SK-N-MC (cell line): ENCODE measurements at regions not wholly inside any gene's neighbourhood (a gene's known extent, or its start where the extent isn't known, plus 50 kb on each side); places are given as distances from the start of the nearest gene placed in this dataset.

Experiments used
- DNase-seq: peaks from one replicate; pipeline ENCODE4 v3.0.0-alpha.2; 2011; ENCODE audit warnings: low read depth, low spot score
- H3K27ac ChIP-seq: fragments of 200-600 bp; sonication (generic); 2 replicates; pipeline ENCODE4 v1.5.1; 2016; ENCODE audit warnings: mixed run types
- H3K36me3 ChIP-seq: fragments of 200-600 bp; sonication (generic); 2 replicates; pipeline ENCODE4 v1.6.1; 2017; ENCODE audit warnings: antibody characterized with exemption, low read length, mixed read lengths; ENCODE audit not compliant: insufficient read depth
- H3K4me3 ChIP-seq: fragments of 200-600 bp; sonication (generic); 2 replicates; pipeline ENCODE4 v1.5.1; 2016
- H3K9ac ChIP-seq: fragments of 200-600 bp; sonication (generic); 2 replicates; pipeline ENCODE4 v1.8.0; 2017; ENCODE audit warnings: mixed run types, mixed read lengths; ENCODE audit not compliant: insufficient read length
- H3K9me3 ChIP-seq: fragments of 200-600 bp; sonication (generic); 2 replicates; pipeline ENCODE4 v1.6.1; 2017; ENCODE audit warnings: low read depth, mild to moderate bottlenecking, antibody characterized with exemption, low read length, moderate library complexity, mixed read lengths
- EZH2 ChIP-seq: fragments of 200-600 bp; sonication (generic); IDR thresholded peaks from one replicate; pipeline ENCODE4 v1.6.1; 2017; ENCODE audit warnings: antibody characterized with exemption
- FOXP2 ChIP-seq: optimal IDR thresholded peaks from 2 replicates; pipeline ENCODE3; 2011; ENCODE audit warnings: mild to moderate bottlenecking, moderate library complexity; ENCODE audit not compliant: insufficient read depth; ENCODE audit errors: extremely low read length, control extremely low read depth
- POLR2AphosphoS5 ChIP-seq: IDR thresholded peaks from 2 replicates; pipeline ENCODE4 v1.6.1; 2012; ENCODE audit warnings: mild to moderate bottlenecking, low read depth, low read length, borderline replicate concordance

- no peak overlapping the region for H3K9ac ChIP-seq
- H3K36me3 ChIP-seq = no peaks in the 10 kb centered on the region
- no peak overlapping the region for H3K4me3 ChIP-seq
- H3K27ac ChIP-seq = no peak overlapping the region
- no peak for TF ChIP-seq FOXP2
- TF ChIP-seq POLR2AphosphoS5 = no peak
- no peak for TF ChIP-seq EZH2
- no peak for DNase-seq
- no peaks in the 10 kb centered on the region for H3K9me3 ChIP-seq
Measured at GRCh38 chr15:95085056-95085455, 853.7 kb downstream of the MCTP2 start.

GRCh38 chr15:95086531-95087252 is 855.3 kb downstream of the MCTP2 start:
- Histone ChIP-seq H3K9ac (no peak overlapping the region), H3K27ac (peak overlapping the region; percentile 12)
- TF ChIP-seq POLR2AphosphoS5 (no peak), EZH2 (no peak)

GRCh38 chr15:95087253-95087609 is 855.9 kb downstream of the MCTP2 start:
- TF ChIP-seq FOXP2 (no peak), POLR2AphosphoS5 (no peak), EZH2 (no peak)
- no peak overlapping the region for H3K9ac ChIP-seq
- H3K9me3 ChIP-seq = no peaks in the 10 kb centered on the region
- DNase-seq = no peak
- peak overlapping the region; percentile 14; the same call in 1 of the 2 replicates for H3K4me3 ChIP-seq
- H3K27ac ChIP-seq = peak overlapping the region; percentile 12; the same call in 1 of the 2 replicates
- H3K36me3 ChIP-seq = no peaks in the 10 kb centered on the region

More at GRCh38 chr15:95086531-95087252, 855.3 kb downstream of the MCTP2 start:
- no peaks in the 10 kb centered on the region for H3K9me3 ChIP-seq
- no peaks in the 10 kb centered on the region for H3K36me3 ChIP-seq
- H3K4me3 ChIP-seq = peak overlapping the region; percentile 14
- no peak for DNase-seq

DNA sequence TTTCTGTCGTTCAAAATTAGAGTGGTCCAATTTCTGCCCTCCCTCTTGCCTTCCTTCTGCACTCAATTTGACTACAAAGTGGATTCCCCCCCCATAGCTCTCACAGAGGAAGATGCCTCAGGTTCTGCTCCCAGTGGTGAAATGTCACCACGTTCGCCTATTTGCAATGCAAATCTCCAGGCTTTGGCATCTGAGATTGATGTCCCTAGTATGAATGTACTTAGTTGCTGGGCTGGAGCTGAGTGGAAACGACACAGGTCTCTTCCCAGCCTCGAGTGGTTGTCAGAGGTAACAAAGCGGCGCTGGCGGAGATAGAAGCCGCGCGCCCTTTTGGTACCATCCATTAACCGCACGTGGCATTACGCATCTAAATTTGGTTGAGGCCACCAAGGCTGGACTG is 860.1 kb downstream of the MCTP2 start:
- Histone ChIP-seq H3K9ac (no peak overlapping the region), H3K36me3 (no peaks in the 10 kb centered on the region)
- TF ChIP-seq POLR2AphosphoS5 = no peak
- TF ChIP-seq FOXP2 = no peak
- no peak for TF ChIP-seq EZH2

DNA sequence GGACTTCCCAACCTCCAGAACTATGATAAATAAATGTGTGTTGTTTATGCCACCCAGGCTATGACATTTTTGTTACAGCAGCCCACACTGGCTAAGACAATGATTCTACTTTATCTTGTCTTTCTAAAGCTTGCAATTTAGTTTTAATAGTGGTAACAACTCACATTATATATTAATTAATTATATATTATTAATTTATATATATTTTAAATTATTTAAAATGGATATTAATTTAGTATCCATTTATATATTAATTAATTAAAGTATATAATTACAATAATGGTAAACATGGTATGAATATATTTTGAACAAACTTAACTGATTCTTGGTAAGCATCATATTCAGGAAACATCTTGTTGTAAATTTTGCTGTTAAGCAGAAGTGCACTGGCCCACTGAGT is 863.9 kb downstream of the MCTP2 start:
- no peaks in the 10 kb centered on the region for H3K9me3 ChIP-seq

More for the DNA sequence above, 860.1 kb downstream of the MCTP2 start:
- Histone ChIP-seq H3K9me3 (no peaks in the 10 kb centered on the region), H3K27ac (no peak overlapping the region), H3K4me3 (no peak overlapping the region)
- DNase-seq = no peak

DNA sequence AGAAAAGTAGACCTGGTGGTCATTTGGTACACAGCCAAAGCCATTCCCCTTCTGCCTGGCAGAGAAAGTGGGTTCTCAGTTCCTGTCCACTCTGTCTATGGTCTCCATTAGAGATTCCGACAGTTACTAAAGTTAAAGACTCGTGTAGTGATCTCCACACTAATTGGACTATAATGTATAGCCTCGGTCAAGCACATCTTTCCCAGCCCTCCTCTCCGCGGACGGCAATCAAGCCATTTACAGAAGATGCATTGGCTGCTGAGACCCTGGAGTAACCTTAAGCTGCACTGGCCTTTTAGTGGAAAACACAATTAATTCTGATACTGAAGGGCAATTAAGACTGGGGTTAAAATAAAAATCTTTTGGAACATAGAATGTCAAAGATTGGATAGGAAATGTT is 865.3 kb downstream of the MCTP2 start:
- DNase-seq = no peak
- Histone ChIP-seq H3K36me3 (no peaks in the 10 kb centered on the region), H3K27ac (no peak overlapping the region), H3K9ac (no peak overlapping the region), H3K4me3 (no peak overlapping the region), H3K9me3 (no peaks in the 10 kb centered on the region)
- TF ChIP-seq FOXP2 = no peak
- TF ChIP-seq EZH2 = no peak
- TF ChIP-seq POLR2AphosphoS5 = no peak

More for the DNA sequence above, 863.9 kb downstream of the MCTP2 start:
- Histone ChIP-seq H3K4me3 (no peak overlapping the region), H3K36me3 (no peaks in the 10 kb centered on the region), H3K9ac (no peak overlapping the region), H3K27ac (no peak overlapping the region)
- no peak for DNase-seq
- TF ChIP-seq EZH2 = no peak
- no peak for TF ChIP-seq FOXP2
- no peak for TF ChIP-seq POLR2AphosphoS5

DNA sequence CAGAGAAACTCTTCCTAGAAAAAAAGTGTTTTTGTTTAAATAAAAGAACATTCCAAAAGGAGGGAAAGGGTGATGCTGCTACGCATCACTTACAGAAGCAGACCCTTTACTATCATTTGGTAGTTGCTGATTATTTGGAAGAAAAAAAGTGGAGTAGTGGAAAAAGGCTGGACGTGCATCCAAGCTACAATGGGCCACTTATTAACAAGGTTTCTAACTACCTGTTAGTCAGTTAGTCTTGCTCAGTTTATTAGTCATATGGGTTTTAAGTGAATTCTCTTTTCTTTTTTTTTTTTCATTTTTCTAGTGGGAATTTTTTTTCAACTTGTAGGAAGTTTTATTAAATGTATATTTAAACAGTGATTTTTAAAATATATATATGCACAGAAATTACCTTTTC is 866.0 kb downstream of the MCTP2 start:
- no peaks in the 10 kb centered on the region for H3K9me3 ChIP-seq
- no peak overlapping the region for H3K9ac ChIP-seq
- TF ChIP-seq FOXP2 (no peak), EZH2 (no peak), POLR2AphosphoS5 (no peak)
- H3K4me3 ChIP-seq = no peak overlapping the region
- no peak for DNase-seq
- no peaks in the 10 kb centered on the region for H3K36me3 ChIP-seq
- no peak overlapping the region for H3K27ac ChIP-seq

GRCh38 chr15:95105229-95105628 is 873.9 kb downstream of the MCTP2 start:
- Histone ChIP-seq H3K4me3 (no peak overlapping the region), H3K9ac (no peak overlapping the region), H3K27ac (no peak overlapping the region), H3K9me3 (no peaks in the 10 kb centered on the region), H3K36me3 (no peaks in the 10 kb centered on the region)
- TF ChIP-seq FOXP2 = no peak
- TF ChIP-seq POLR2AphosphoS5 = no peak
- TF ChIP-seq EZH2 = no peak
- no peak for DNase-seq

- Histone ChIP-seq H3K4me3 (no peak overlapping the region), H3K9ac (no peak overlapping the region), H3K27ac (no peak overlapping the region), H3K9me3 (no peaks in the 10 kb centered on the region), H3K36me3 (no peaks in the 10 kb centered on the region)
- DNase-seq = no peak
- TF ChIP-seq POLR2AphosphoS5 (no peak), FOXP2 (no peak), EZH2 (no peak)
Measured at GRCh38 chr15:95106801-95107200, 875.4 kb downstream of the MCTP2 start.
